Body of pancreas (tissue), 4 donors: ENCODE measurements at regions not wholly inside any gene's neighbourhood (a gene's known extent, or its start where the extent isn't known, plus 50 kb on each side); places are given as distances from the start of the nearest gene placed in this dataset.

ENCODE experiments used
- CTCF ChIP-seq, 7 experiments: fragments of 450-650 bp in 4 of 7; fragments of 200-600 bp in 3 of 7; sonication (generic) in 3 of 7; IDR thresholded peaks; one replicate each; pipeline ENCODE4 v1.5.1; 2016 to 2019; ENCODE audit warnings: antibody characterized with exemption in 7 of 7
- POLR2A ChIP-seq, 3 donors: fragments of 450-650 bp; IDR thresholded peaks; one replicate each; pipeline ENCODE4 v1.6.1; 2016; ENCODE audit warnings: antibody characterized with exemption in 3 of 3, mild to moderate bottlenecking in 2 of 3

GRCh38 chr16:86444261-86444660 is 66.1 kb upstream of the FOXF1 start:
- no peak for TF ChIP-seq CTCF (IDR thresholded peaks at IDR 0.05)
- TF ChIP-seq POLR2A (IDR thresholded peaks at IDR 0.05): no peak
